GM21825 (cell line): ENCODE measurements at regions not wholly inside any gene's neighbourhood (a gene's known extent, or its start where the extent isn't known, plus 50 kb on each side); places are given as distances from the start of the nearest gene placed in this dataset.
"Not testable (repeated sequence)": the region's sequence is repeated elsewhere in the genome, so short reads cannot be mapped to it uniquely, and the experiment has no call there.

Experiments
- ATAC-seq: cut with Tn5 transposase; IDR thresholded peaks from one replicate; pipeline ENCODE4 v1.9.1; 2021; ENCODE audit warnings: mild to moderate bottlenecking, moderate library complexity; ENCODE audit not compliant: unreplicated experiment

DNA sequence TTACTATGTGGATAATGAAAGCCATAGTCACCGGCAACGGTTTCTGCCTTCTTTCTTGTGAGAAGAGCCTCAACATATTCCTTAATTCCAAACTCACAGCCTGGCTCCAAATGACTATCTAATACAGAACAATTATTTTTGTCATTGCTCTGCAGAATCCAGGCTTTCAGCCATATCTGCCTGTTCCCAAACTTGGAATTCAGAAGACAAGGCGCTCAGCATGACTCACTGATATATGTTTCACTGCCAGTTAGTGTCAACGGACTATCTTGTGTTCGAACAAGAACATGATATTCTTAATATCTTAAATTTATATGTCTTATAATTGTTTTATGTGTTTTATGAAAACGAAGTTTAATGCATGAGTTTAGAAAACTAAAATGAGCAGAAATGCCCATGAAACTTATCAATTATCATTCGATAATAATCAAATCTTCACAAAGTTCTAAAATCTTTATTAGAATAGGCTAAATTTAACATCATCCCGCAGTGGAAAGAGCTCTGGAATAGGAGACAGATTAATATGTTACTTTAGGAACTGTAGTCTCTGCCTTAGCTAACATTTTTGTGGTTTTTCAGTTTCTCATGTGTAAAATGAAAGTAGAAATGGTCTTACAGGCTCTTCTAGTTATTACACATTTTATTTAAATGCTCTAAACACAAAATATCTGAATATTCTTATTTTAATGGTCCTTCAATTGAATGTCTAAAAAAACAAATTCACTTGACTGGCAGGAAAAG is 669.3 kb upstream of the GJE1 start:
- ATAC-seq, result peak; percentile 81

DNA sequence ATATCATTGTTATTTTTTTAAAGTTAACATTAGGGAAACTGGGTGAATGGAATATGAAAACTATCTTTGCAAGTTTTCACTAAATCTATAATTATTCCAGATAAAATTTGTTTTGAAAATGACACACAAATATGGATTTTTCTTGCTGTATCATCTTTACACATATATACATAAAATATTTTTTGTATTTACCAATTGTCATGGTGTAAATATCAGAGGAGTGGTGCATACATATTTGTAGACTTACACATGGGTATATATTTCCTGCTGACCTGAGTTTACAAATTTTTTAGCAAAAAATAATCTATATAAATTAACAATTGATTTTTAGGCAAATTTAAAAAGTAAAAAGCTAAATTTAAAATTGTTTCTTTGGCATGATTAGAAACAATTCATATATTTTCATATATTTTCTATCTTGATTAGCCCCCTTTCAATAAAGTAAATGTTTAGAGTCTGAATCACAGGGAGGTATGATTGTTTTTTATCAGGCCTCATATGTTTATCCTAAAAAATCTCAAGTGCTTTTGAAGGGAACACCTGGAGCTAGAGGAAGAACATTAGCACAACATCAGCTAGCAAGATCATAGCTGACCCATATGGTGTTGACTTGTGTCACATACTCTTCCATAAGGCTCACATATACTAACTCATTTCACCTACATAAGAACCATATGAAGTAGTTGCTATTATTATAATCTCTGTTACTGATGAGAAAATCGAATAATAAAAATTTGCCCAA is 671.8 kb upstream of the GJE1 start:
- no peak for ATAC-seq

GRCh38 chr6:141460245-141460644 is 672.5 kb upstream of the GJE1 start:
- ATAC-seq, result not testable (repeated sequence)

DNA sequence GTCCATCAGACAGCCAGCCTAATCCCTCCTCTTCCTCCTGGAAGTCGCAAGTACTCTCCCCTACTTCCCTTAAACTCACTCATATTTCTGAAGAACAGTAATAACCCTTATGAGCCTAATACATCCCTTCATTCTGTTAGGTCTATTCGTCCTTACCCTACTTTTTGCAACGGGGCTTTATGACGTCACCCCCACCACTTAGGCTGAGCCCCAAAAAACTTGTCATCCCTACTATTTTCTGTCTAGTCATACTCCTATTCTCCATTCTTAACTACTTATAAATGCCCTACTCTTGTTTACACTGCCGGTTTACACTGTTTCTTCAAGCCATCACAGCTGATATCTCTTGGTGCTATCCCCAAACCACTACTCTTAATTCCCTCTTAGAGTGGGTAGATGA is 674.7 kb upstream of the GJE1 start:
- ATAC-seq, result not testable (repeated sequence)

DNA sequence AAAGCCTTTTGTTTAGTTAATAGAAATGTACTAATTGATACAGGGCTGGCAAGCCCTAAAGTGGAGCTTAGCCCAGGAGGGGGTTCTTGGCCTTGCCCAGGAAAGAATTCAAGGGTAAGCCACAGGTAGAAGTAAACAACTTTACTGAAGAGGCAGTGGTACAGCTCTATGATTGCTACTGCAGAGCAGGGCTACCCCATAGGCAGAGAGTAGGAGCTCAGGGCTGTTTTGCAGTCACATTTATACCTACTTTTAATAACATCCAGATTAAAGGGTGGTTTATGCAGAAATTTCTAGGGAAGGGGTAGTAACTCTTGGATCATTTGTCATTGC is 680.4 kb upstream of the GJE1 start:
- ATAC-seq, result no peak

DNA sequence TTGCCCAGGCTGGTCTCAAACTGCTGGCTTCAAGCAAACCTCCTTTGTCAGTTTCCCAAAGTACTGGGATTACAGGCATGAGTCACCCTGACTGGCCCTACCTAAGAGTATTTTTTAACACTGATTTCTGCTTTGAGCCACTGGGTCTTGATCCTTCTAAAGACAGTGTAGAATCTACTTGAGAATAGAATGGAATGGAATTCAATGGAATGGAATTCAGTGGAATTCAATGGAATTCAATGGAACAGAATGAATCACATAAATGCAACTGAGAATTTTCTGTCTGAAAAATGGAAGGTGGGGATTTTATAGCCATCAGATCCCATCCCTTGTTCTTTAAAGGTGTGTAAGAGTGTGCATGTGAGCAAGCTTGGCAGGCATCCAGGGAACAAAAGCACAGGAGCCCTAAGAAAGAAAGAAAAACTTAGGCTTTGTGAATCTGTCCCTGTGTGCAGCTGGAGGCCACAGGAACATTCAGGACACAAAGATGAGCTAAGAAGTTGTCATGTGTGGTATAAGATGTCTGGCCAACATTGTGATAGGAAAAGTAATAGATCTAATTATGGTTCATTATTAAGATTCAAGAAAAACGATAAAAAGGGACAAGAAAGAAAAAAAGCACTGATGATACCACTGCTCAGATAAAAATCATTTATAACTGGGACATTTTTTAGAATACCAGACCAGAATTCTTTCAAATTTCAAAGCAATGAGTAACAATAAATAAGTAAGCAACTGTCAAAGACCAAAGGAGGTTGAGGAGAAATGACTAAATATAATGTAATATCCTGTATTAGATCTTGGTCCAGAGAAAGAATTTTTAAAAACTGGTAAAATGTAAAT is 681.0 kb upstream of the GJE1 start:
- no peak for ATAC-seq

GRCh38 chr6:141451181-141451510 is 681.6 kb upstream of the GJE1 start:
- ATAC-seq, result no peak

DNA sequence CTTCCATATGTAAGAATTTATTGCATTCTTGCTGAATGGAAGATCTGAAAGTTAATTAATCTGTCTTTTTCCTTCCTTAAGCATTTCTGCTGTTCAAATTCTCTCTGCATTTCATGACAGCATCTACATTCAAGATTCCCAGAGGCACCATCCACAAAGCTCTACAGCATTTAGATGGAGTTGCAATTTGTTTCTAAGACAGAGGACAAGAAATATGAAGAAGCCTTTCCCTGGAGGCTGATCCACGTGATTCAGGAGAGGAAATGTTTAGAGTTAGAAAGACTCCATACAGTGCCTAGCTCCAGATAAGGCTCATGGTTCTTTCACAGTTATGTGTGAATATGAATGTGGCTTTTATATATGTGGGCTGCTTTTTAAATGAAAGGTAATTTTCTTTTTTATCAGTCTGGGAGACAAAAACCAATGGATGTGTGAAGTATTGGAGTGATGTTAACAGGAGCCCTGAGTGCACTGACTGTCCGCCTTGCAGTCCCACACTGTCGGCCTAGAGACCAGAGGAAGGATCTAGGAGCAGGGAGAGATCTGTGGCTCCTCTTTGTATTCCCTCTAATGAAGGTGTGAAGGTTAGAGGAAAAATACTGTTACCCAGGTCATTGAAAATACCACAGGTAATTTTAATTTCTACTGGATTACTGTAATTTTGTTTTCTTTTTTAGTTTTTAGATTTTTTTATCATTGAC is 686.6 kb upstream of the GJE1 start:
- no peak for ATAC-seq

GRCh38 chr6:141443668-141444289 is 688.9 kb upstream of the GJE1 start:
- no peak for ATAC-seq

DNA sequence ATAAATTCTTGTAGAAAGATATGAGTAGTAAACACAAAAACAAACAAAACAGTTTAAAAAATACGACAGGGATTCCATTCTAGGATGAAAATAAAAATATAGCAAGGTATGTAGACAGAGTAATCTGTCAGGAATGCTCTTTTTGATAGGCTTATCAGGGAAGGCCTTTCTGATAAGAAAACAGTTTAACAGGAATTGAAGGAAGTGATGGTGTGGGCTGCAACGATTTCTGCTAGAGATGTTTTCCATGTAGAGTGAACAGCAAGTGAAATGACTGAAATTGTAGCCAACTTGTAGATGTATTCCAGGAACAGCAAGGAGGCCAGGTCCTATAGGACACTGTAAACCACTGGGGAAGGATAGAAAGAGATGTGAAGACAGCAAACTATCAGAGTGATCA is 689.7 kb upstream of the GJE1 start:
- ATAC-seq, result no peak

- ATAC-seq, result no peak
These were observed 693.2 kb upstream of the GJE1 start for GRCh38 chr6:141439513-141439912.

DNA sequence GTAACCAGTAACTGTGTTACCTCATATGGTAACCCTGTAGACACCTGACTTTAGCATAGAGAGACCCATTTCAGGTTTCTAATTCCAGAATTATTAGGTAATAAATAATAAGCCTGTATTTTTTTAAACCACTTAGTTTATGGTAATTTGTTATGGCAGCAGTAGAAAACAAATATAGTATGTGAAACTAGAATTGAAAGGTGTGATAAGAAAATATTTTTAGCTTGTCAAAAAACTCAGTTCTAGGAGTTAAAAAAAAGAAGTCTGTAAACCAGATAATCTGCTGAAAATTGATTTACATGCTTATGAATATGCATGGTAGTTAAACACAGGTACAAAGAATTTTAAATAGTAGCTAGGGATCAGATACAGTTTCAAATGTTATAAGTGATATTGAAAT is 695.0 kb upstream of the GJE1 start:
- ATAC-seq, result peak; percentile 58

DNA sequence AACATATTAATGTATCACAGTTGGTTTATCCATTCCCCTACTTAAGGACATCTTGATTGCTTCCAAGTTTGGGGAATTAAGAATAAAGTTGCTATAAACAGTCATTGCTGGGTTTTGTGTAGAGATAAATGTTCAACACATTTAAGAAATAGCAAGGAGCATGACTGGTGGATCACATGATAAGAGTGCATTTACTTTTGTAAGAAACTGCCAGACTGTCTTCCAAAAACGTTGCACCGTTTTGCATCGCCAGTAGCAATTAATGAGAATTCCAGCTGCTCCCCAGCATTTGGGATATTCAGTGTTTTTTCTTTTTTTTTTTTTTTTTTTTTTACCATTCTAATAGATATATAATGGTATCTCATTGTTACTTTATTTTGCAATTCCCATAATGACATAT is 695.7 kb upstream of the GJE1 start:
- no peak for ATAC-seq

DNA sequence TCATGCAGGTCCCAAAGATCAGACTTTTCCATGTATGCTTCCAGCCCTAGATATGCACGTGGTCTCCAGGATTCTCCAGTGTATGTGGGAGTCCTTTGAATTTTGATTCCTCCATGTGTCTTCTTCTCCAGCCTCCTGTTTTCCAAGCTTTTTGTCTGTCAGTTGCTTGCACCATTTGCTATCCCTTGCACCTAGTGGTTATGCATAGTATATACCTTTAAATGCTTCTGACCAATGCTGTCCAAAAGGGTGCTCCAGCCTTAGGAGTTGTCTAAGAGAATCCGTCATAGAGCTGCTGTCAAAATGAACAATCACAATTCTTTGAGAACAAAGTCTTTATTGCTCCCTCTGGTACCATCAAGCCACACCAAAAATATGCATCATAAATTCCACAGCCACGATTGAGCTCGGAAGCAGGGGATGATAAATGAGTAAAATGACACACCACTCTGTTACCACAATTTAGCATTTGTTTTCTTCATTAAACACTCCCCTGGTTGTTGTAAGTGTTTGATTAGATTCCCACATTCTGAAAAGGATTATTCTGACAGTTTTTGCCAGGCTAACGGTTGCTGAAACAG is 706.2 kb upstream of the GJE1 start:
- ATAC-seq, result no peak

DNA sequence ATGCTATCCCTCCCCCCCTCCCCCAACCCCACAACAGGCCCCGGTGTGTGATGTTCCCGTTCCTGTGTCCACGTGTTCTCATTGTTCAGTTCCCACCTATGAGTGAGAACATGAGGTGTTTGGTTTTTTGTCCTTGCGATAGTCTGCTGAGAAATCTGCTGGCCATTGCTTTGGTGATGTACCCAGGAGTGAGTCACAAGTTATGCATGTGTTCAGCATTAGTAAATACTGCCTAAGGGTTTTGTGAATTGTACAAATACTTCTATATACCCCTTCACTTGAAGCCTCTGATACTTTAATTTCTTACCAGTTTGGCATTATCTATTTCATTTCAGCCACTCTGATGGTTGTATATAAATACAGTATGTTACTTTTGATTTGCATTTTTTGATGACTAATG is 711.3 kb upstream of the GJE1 start:
- no peak for ATAC-seq

- no peak for ATAC-seq
These were observed 714.6 kb upstream of the GJE1 start for GRCh38 chr6:141418076-141418475.

DNA sequence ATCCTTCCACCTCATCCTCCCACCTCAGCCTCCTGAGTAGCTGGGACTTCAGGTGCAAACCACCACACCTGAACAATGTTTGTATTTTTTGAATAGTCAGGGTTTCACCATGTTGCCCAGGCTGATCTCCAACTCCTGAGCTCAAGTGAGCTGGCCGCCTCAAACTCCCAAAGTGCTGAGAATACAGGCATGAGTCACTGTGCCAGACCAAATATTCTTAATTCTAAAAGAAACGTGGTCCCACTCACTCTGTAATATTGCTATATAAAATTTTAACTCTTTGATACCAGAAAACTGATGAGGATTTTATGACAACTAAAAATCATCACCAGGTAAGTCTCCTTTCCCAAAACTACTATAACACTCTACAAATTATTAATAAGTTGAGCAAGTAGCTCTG is 716.8 kb upstream of the GJE1 start:
- no peak for ATAC-seq

GRCh38 chr6:141413196-141413595 is 719.5 kb upstream of the GJE1 start:
- no peak for ATAC-seq

DNA sequence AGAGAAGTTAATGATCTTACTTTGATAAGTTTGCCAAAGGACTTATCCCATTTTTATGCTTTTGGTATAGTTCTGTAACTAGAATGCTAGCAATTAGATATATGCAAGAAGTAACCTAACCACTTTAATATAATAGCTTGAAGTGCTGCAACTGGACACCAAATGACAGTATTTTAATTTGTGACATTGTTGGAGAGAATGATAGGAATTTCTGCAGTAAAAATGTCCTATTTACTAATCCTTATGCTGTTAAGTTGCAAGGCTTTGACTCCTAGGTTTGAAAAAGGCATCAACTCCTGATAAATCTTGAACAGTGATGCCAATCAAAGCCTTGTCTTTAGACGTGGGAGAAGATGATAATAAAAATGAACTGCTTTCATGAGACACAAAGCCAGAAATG is 726.0 kb upstream of the GJE1 start:
- ATAC-seq, result no peak

- no peak for ATAC-seq
These were observed 728.9 kb upstream of the GJE1 start for GRCh38 chr6:141403827-141404226.

DNA sequence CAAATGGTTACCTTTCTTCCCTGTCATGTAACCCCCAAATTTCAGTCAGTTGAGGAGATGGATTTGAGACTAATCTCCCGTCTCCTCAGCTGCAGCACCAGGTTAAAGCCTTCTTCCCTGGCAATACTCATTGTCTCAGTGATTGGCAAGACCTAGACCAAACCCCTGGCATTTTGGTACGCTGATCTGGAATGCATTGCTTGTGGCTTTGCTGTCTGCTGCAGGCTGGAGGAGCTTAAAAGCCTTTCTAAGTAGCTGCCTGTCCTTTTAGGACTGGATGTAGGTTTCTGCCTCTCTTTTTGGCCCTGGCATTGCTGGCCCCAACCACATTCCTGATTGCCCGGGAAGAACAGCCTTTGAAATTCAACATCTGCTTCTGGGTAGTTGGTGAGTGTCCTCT is 729.6 kb upstream of the GJE1 start:
- ATAC-seq, result no peak
